ENCODE measurements at regions not wholly inside any gene's neighbourhood (a gene's known extent, or its start where the extent isn't known, plus 50 kb on each side); places are given as distances from the start of the nearest gene placed in this dataset.

DNA sequence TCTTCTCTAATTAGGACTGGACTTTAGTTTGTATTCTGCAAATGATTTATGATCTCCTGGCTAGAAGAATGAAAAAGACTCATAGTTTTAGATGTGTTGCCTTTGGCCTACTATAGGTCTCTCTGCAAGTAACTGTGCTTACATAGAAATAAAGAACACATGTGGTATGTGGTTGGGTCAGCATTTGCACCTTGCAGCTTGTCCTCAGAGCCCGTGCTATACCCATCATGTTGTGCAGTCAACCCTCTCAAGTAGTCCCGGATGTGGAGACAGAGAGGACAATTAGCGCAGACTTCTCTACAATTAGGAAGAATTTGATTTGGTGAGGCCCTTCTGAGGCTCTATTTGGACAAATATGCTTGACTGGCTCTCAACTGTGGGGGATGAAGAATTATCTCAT is 203.7 kb upstream of the ITGA4 start:
- Histone ChIP-seq H3K27me3 (ENCODE audit: low read depth, low read length) (no peaks in the 10 kb centered on the region), H3K36me3 (replicated peaks; ENCODE audit: low read depth, low read length) (no peaks in the 10 kb centered on the region), H3K4me3 (ENCODE audit: low read length) (no peak overlapping the region), H3K79me2 (ENCODE audit: low read length) (no peaks in the 10 kb centered on the region), H3K27ac (ENCODE audit: low read length) (no peak overlapping the region), H3K4me2 (ENCODE audit: low read length) (no peak overlapping the region), H3K9me3 (ENCODE audit: insufficient read depth, low read length) (no peaks in the 10 kb centered on the region), H4K20me1 (ENCODE audit: insufficient read depth, low read length) (no peaks in the 10 kb centered on the region), H2AFZ (ENCODE audit: low read depth, low read length) (no peak overlapping the region), H3K9ac (ENCODE audit: low read length) (no peak overlapping the region), H3K4me1 (ENCODE audit: low read length) (peaks cover 8% of the 10 kb centered on the region)
- TF ChIP-seq EZH2phosphoT487 (IDR thresholded peaks at IDR 0.05; ENCODE audit: low read depth) (no peak), CTCF (IDR thresholded peaks at IDR 0.05; ENCODE audit: low read depth, low read length) (no peak)

GRCh38 chr2:181255651-181256050 is 201.5 kb upstream of the ITGA4 start:
- no peaks in the 10 kb centered on the region for H3K27me3 ChIP-seq (ENCODE audit: low read depth, low read length)
- H3K79me2 ChIP-seq (ENCODE audit: low read length) = no peaks in the 10 kb centered on the region
- no peak overlapping the region for H3K4me3 ChIP-seq (ENCODE audit: low read length)
- H3K9me3 ChIP-seq (ENCODE audit: insufficient read depth, low read length) = no peaks in the 10 kb centered on the region
- no peaks in the 10 kb centered on the region for H4K20me1 ChIP-seq (ENCODE audit: insufficient read depth, low read length)
- TF ChIP-seq EZH2phosphoT487 (IDR thresholded peaks at IDR 0.05; ENCODE audit: low read depth) = no peak
- TF ChIP-seq CTCF (IDR thresholded peaks at IDR 0.05; ENCODE audit: low read depth, low read length) = no peak
- H3K4me1 ChIP-seq (ENCODE audit: low read length) = peaks cover 8% of the 10 kb centered on the region
- no peak overlapping the region for H2AFZ ChIP-seq (ENCODE audit: low read depth, low read length)
- H3K27ac ChIP-seq (ENCODE audit: low read length) = no peak overlapping the region
- no peaks in the 10 kb centered on the region for H3K36me3 ChIP-seq (replicated peaks; ENCODE audit: low read depth, low read length)
- no peak overlapping the region for H3K4me2 ChIP-seq (ENCODE audit: low read length)
- no peak overlapping the region for H3K9ac ChIP-seq (ENCODE audit: low read length)

DNA sequence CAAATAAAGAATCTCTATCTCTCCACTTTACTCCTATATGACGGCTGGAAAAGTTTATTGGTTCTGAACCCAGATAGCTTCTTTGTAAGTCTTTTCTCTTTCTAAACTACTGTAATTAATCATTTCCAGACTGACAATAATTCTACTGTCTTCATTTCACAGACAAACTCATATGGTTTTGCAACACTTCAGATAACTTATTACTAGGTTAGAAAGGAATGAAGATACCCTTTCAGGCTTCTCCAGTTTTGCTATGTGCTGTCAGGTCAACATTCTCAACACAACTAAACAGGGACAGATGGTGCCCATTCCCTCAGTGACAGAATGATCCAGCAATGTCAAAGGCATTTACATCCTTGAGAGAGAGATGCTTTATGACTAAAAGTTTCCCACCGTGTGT is 198.5 kb upstream of the ITGA4 start:
- Histone ChIP-seq H4K20me1 (ENCODE audit: insufficient read depth, low read length) (no peaks in the 10 kb centered on the region), H3K9me3 (ENCODE audit: insufficient read depth, low read length) (no peaks in the 10 kb centered on the region), H3K79me2 (ENCODE audit: low read length) (no peaks in the 10 kb centered on the region), H3K4me3 (ENCODE audit: low read length) (no peak overlapping the region), H3K36me3 (replicated peaks; ENCODE audit: low read depth, low read length) (no peaks in the 10 kb centered on the region), H3K9ac (ENCODE audit: low read length) (no peak overlapping the region), H3K27ac (ENCODE audit: low read length) (no peak overlapping the region), H2AFZ (ENCODE audit: low read depth, low read length) (no peak overlapping the region), H3K4me1 (ENCODE audit: low read length) (no peaks in the 10 kb centered on the region), H3K4me2 (ENCODE audit: low read length) (no peak overlapping the region), H3K27me3 (ENCODE audit: low read depth, low read length) (no peaks in the 10 kb centered on the region)
- TF ChIP-seq EZH2phosphoT487 (IDR thresholded peaks at IDR 0.05; ENCODE audit: low read depth) (no peak), CTCF (IDR thresholded peaks at IDR 0.05; ENCODE audit: low read depth, low read length) (no peak)

DNA sequence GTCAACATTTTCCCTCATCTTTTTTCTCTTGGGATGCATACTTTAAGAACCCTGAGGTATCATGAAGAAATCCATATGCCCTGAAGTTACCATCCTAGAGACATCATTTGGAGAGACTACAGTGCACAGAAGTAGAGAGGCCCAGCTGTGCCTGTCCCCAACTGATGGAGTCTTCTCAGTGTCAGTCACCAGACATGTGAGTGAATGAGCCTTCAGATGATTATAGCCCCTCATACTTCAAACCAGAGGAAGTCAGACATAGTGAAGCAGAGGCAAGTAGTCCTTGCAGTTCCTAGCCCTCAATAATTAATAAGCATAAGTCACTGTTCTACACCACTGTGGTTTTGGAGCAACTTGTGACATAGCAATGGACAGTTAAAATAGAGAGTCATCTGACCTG is 194.4 kb upstream of the ITGA4 start:
- Histone ChIP-seq H3K4me2 (ENCODE audit: low read length) (no peak overlapping the region), H3K9me3 (ENCODE audit: insufficient read depth, low read length) (no peaks in the 10 kb centered on the region), H3K27ac (ENCODE audit: low read length) (no peak overlapping the region), H2AFZ (ENCODE audit: low read depth, low read length) (no peak overlapping the region), H3K27me3 (ENCODE audit: low read depth, low read length) (no peaks in the 10 kb centered on the region), H4K20me1 (ENCODE audit: insufficient read depth, low read length) (no peaks in the 10 kb centered on the region), H3K79me2 (ENCODE audit: low read length) (no peaks in the 10 kb centered on the region), H3K9ac (ENCODE audit: low read length) (no peak overlapping the region), H3K4me1 (ENCODE audit: low read length) (no peaks in the 10 kb centered on the region), H3K36me3 (replicated peaks; ENCODE audit: low read depth, low read length) (no peaks in the 10 kb centered on the region), H3K4me3 (ENCODE audit: low read length) (no peak overlapping the region)
- TF ChIP-seq EZH2phosphoT487 (IDR thresholded peaks at IDR 0.05; ENCODE audit: low read depth) = no peak
- TF ChIP-seq CTCF (IDR thresholded peaks at IDR 0.05; ENCODE audit: low read depth, low read length) = no peak
